Left ventricle myocardium inferior (tissue), 1 donor: ENCODE measurements at regions not wholly inside any gene's neighbourhood (a gene's known extent, or its start where the extent isn't known, plus 50 kb on each side); places are given as distances from the start of the nearest gene placed in this dataset.
"Not testable (repeated sequence)": the region's sequence is repeated elsewhere in the genome, so short reads cannot be mapped to it uniquely, and the experiment has no call there.

Experiments
- DNase-seq: peaks from one replicate; pipeline ENCODE4 v3.0.0-alpha.2; 2020
- H3K27ac ChIP-seq: fragments of 200-600 bp; replicated peaks from 2 replicates; pipeline ENCODE4 v1.8.0; 2021
- H3K27me3 ChIP-seq: fragments of 200-600 bp; 2 replicates; pipeline ENCODE4 v1.8.0; 2021; ENCODE audit warnings: low read depth
- H3K36me3 ChIP-seq: fragments of 200-600 bp; 2 replicates; pipeline ENCODE4 v1.8.0; 2021
- H3K4me1 ChIP-seq: fragments of 200-600 bp; 2 replicates; pipeline ENCODE4 v1.8.0; 2021
- H3K4me3 ChIP-seq: fragments of 200-600 bp; 2 replicates; pipeline ENCODE4 v1.8.0; 2021; ENCODE audit warnings: mild to moderate bottlenecking, moderate library complexity
- H3K9me3 ChIP-seq: fragments of 200-600 bp; replicated peaks from 2 replicates; pipeline ENCODE4 v1.8.0; 2021
- CTCF ChIP-seq: fragments of 200-600 bp; IDR thresholded peaks from 2 replicates; pipeline ENCODE4 v1.8.0; 2021; ENCODE audit warnings: antibody characterized with exemption, mild to moderate bottlenecking, borderline replicate concordance
- intact Hi-C: fragments of 100-400 bp; cut with micrococcal nuclease; formaldehyde crosslinking; loops from one replicate; pipeline ENCODE4 v1.11.0; 2022
- donor health status: DM: no; HTN: yes; CAD: no; lungs with severe emphysema.

GRCh38 chr6:120278689-120279396, 929.3 kb upstream of the MAN1A1 start:
- no peaks in the 10 kb centered on the region for H3K36me3 ChIP-seq
- DNase-seq = no peak
- no peak overlapping the region for H3K4me3 ChIP-seq
- H3K4me1 ChIP-seq = no peaks in the 10 kb centered on the region
- TF ChIP-seq CTCF = no peak
- intact Hi-C loops = no loop called here
- H3K27me3 ChIP-seq = no peaks in the 10 kb centered on the region
- no peaks in the 10 kb centered on the region for H3K9me3 ChIP-seq
- no peak overlapping the region for H3K27ac ChIP-seq

- intact Hi-C loops = no loop called here
These were observed 925.0 kb upstream of the MAN1A1 start for GRCh38 chr6:120274547-120274946.

GRCh38 chr6:120273411-120273810, 923.9 kb upstream of the MAN1A1 start:
- intact Hi-C loops = no loop called here
- TF ChIP-seq CTCF = no peak
- no peak for DNase-seq
- H3K36me3 ChIP-seq = no peaks in the 10 kb centered on the region
- H3K4me3 ChIP-seq = no peak overlapping the region
- no peaks in the 10 kb centered on the region for H3K27me3 ChIP-seq
- H3K9me3 ChIP-seq = peaks cover 17% of the 10 kb centered on the region
- H3K27ac ChIP-seq = no peak overlapping the region
- H3K4me1 ChIP-seq = no peaks in the 10 kb centered on the region

More at GRCh38 chr6:120274547-120274946, 925.0 kb upstream of the MAN1A1 start:
- Histone ChIP-seq H3K4me3 (no peak overlapping the region), H3K27ac (no peak overlapping the region), H3K4me1 (no peaks in the 10 kb centered on the region), H3K9me3 (peaks cover 17% of the 10 kb centered on the region), H3K36me3 (no peaks in the 10 kb centered on the region), H3K27me3 (no peaks in the 10 kb centered on the region)
- TF ChIP-seq CTCF = no peak
- no peak for DNase-seq

- no peak overlapping the region for H3K4me3 ChIP-seq
- no peaks in the 10 kb centered on the region for H3K4me1 ChIP-seq
- H3K27ac ChIP-seq = no peak overlapping the region
- H3K27me3 ChIP-seq = no peaks in the 10 kb centered on the region
- peaks cover 17% of the 10 kb centered on the region for H3K9me3 ChIP-seq
- intact Hi-C loops = no loop called here
- TF ChIP-seq CTCF = no peak
- no peaks in the 10 kb centered on the region for H3K36me3 ChIP-seq
- DNase-seq = no peak
These were observed 922.5 kb upstream of the MAN1A1 start for GRCh38 chr6:120272038-120272437.

- DNase-seq, H3K27me3 ChIP-seq, H3K36me3 ChIP-seq, H3K4me1 ChIP-seq, H3K4me3 ChIP-seq, intact Hi-C loops, H3K27ac ChIP-seq: not testable (repeated sequence)
- peaks cover 17% of the 10 kb centered on the region for H3K9me3 ChIP-seq
These were observed 918.7 kb upstream of the MAN1A1 start for GRCh38 chr6:120268256-120268655.

- DNase-seq = no peak
- Histone ChIP-seq H3K27me3 (no peaks in the 10 kb centered on the region), H3K27ac (no peak overlapping the region), H3K4me3 (no peak overlapping the region), H3K4me1 (no peaks in the 10 kb centered on the region), H3K9me3 (peaks cover 5% of the 10 kb centered on the region), H3K36me3 (no peaks in the 10 kb centered on the region)
- intact Hi-C loops = no loop called here
- no peak for TF ChIP-seq CTCF
These were observed 912.8 kb upstream of the MAN1A1 start for GRCh38 chr6:120262354-120262753.
